HepG2 (cell line): ENCODE measurements at regions not wholly inside any gene's neighbourhood (a gene's known extent, or its start where the extent isn't known, plus 50 kb on each side); places are given as distances from the start of the nearest gene placed in this dataset.

ENCODE experiments used
- MAF1 ChIP-seq: sonication (generic); formaldehyde crosslinking; IDR thresholded peaks from 2 replicates; pipeline ENCODE4 v1.5.0; 2020; ENCODE audit warnings: missing genetic modification reagents, borderline replicate concordance
- MZF1 ChIP-seq: sonication (generic); formaldehyde crosslinking; IDR thresholded peaks from 2 replicates; pipeline ENCODE4 v1.8.1; 2023; ENCODE audit warnings: mild to moderate bottlenecking, missing genetic modification reagents, borderline replicate concordance
- SMYD3 ChIP-seq: sonication (generic); formaldehyde crosslinking; IDR thresholded peaks from 2 replicates; pipeline ENCODE4 v1.8.1; 2023; ENCODE audit warnings: mild to moderate bottlenecking, missing genetic modification reagents
- TF ChIP-seq, protein P1 (sequence below): sonication (generic); formaldehyde crosslinking; IDR thresholded peaks from 2 replicates; pipeline ENCODE4 v1.4.0; 2020; ENCODE audit warnings: mild to moderate bottlenecking, missing genetic modification reagents
- TF ChIP-seq, protein P2 (sequence below): IDR thresholded peaks from 2 replicates; pipeline ENCODE4 v1.6.1; 2018; ENCODE audit warnings: missing genetic modification reagents

DNA sequence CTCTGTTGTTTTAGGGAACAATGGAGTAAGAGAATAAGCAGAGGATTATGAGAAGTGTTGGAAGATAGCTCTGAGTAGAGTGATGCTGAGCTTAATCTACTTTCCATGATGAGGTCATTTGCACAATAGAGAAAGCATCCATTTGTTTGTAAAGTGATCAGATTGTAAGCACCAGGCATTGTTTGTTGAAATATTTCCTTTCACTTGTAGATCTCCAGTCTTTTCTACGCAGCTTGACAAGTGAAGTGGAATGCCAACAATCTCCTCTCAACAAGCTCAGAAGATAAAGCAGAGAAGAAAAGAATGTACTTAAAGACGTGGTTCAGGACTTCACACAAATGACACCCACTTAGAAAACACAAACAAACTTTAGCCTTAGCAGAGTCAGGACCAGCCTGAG, 80.1 kb upstream of the MARCKS start (continued):
- TF ChIP-seq, protein P1, sequence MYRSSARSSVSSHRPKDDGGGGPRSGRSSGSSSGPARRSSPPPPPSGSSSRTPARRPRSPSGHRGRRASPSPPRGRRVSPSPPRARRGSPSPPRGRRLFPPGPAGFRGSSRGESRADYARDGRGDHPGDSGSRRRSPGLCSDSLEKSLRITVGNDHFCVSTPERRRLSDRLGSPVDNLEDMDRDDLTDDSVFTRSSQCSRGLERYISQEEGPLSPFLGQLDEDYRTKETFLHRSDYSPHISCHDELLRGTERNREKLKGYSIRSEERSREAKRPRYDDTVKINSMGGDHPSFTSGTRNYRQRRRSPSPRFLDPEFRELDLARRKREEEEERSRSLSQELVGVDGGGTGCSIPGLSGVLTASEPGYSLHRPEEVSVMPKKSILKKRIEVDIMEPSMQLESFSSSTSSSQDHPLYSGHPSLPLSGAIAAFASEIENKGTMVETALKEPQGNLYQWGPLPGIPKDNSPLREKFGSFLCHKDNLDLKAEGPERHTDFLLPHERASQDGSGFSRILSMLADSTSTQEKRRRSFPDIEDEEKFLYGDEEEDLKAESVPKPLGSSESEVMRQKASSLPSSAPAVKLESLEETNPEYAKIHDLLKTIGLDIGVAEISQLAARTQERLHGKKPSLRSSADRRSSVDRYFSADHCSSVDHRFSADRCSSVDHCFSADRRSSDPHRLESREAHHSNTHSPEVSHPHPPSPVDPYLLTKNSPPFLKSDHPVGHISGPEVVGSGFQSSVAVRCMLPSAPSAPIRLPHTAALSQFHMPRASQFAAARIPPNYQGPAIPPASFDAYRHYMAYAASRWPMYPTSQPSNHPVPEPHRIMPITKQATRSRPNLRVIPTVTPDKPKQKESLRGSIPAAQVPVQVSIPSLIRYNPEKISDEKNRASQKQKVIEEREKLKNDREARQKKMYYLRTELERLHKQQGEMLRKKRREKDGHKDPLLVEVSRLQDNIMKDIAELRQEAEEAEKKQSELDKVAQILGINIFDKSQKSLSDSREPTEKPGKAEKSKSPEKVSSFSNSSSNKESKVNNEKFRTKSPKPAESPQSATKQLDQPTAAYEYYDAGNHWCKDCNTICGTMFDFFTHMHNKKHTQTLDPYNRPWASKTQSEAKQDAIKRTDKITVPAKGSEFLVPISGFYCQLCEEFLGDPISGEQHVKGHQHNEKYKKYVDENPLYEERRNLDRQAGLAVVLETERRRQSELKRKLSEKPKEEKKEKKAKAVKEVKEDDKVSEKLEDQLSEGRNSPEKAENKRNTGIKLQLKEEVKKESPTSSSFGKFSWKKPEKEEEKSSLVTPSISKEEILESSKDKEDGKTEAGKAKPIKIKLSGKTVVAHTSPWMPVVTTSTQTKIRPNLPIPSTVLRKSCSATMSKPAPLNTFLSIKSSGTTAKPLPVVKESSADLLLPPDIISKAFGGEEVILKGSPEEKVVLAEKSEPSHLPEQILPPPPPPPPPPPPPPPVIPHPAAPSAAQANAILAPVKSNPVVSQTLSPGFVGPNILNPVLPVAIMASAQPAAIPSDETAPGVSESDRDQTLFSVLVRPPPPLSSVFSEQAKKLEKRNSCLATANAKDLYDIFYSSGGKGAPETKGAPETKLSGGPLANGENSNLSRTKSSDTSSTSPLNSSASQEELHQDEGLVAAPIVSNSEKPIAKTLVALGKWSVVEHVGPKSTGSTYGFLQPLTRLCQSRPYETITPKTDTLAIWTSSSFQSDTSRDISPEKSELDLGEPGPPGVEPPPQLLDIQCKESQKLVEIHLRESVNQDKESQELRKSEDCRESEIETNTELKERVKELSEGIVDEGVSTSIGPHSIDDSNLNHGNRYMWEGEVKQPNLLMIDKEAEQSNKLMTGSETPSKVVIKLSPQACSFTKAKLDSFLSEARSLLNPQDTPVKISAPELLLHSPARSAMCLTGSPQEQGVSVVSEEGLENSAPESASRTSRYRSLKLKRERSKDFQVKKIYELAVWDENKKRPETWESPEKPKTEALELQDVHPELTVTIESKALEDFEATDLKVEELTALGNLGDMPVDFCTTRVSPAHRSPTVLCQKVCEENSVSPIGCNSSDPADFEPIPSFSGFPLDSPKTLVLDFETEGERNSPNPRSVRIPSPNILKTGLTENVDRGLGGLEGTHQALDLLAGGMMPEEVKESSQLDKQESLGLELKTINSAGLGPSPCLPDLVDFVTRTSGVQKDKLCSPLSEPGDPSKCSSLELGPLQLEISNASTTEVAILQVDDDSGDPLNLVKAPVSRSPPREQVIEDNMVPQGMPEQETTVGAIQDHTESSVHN, result no peak
- no peak for TF ChIP-seq MZF1
- no peak for TF ChIP-seq MAF1 (CRISPR knock-in tag)
- TF ChIP-seq, protein P2, sequence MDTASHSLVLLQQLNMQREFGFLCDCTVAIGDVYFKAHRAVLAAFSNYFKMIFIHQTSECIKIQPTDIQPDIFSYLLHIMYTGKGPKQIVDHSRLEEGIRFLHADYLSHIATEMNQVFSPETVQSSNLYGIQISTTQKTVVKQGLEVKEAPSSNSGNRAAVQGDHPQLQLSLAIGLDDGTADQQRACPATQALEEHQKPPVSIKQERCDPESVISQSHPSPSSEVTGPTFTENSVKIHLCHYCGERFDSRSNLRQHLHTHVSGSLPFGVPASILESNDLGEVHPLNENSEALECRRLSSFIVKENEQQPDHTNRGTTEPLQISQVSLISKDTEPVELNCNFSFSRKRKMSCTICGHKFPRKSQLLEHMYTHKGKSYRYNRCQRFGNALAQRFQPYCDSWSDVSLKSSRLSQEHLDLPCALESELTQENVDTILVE (CRISPR knock-in tag), result no peak
- TF ChIP-seq SMYD3 (CRISPR knock-in tag), result no peak
